ENCODE measurements at regions not wholly inside any gene's neighbourhood (a gene's known extent, or its start where the extent isn't known, plus 50 kb on each side); places are given as distances from the start of the nearest gene placed in this dataset.
A peak's percentile ranks its signal among the peaks of the same experiment; 100 is the strongest.

DNA sequence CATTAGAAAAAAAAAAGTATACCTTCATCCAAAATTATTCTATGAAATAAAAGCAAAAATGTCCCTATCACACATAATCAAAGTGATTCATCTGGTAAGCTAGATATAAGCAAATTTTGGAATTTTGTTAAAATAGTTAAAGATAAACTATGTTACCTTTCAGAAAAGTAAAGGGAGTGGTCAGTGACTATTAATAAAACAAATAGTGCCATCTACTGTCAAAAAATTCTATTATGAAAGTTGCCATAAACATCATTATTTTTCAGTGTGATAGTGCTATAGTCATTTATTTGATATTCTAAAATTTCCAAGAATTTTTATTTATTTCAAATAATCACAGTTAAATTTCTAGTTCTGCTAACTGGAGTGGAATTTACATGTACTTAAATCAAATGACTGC, 803.7 kb downstream of the KCNT2 start:
- peak; percentile 19 for DNase-seq

- DNase-seq: no peak
These were observed 809.2 kb downstream of the KCNT2 start for GRCh38 chr1:195799016-195799415.

DNA sequence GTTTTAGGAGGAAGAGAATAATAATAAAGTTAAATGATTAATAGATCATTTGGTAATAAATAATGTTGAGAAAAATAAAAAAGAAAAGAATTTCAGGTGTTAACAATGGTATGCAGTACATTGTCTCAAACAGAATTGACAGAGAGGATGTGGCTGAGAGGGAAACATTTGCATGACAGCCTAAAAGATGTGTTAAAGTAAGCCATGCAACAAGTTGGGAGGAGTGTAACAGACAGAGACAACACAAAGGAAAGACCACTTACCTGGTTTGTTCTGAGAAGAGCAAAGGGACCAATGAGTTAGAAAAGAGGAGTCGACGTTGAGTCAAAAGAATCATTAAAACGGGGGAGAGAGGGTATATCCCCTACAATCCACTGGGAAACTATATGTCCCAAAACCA, 814.0 kb downstream of the KCNT2 start:
- no peak for DNase-seq

- DNase-seq: no peak
These were observed 816.4 kb downstream of the KCNT2 start for GRCh38 chr1:195791796-195792195.

- DNase-seq: no peak
These were observed 817.6 kb downstream of the KCNT2 start for GRCh38 chr1:195790514-195791168.

DNA sequence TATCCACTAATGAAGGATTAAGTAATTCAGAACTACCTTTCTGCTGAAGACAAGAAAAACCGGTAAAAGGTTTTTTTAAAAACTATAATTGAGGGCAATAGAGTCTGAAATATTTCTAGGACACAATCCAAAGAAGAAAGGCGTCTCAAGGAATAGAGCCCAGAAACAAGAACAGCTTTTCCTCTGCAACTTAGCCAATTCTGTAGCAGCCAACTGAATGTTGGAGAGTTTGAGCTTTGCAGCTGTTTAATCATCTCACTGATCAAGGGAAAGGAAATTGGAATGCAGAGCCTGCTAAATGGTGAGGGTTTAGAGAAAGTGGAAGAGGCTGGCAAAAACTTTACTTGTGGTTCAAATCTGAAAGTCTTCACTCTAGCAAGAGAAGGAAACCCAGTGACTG, 818.9 kb downstream of the KCNT2 start:
- no peak for DNase-seq

GRCh38 chr1:195788721-195789120, 819.5 kb downstream of the KCNT2 start:
- no peak for DNase-seq

DNA sequence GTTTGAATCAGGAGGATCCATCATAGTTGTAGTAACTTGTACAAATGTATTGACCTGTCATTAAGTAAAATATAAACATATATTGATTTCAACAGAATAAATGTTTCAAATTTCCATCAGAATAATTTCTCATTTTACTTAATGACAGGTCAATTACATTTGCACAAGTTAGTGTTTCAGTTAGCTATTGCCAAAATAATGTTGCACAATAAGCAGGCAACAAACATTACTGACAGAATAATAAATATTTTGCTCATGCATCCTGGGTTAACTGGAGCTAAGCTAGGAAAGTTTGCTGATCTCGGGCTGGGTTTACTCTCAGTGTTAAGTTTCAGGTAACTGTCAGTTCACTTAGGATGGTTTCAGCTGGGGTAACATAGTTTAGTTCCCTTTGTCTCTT, 822.4 kb downstream of the KCNT2 start:
- no peak for DNase-seq

GRCh38 chr1:195773931-195774330, 834.3 kb downstream of the KCNT2 start:
- no peak for DNase-seq

DNA sequence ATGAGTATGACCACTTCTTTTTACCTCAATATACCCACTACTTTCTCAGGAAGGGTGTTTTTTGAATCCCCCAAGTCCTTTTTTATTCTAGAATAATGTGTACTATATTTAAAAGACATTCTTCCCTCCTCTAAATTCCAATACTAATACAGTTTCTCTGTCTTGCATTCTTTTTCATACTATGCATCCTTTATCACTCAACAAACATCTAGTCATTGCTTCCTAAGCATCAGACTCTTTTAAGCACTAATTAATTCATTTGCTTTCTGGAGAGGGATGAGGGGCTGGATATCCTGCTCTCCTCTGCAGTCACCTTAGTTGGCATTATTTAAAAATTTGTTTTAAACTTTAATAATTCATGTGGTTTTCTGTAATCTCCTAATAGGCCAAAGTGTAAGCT, 838.8 kb downstream of the KCNT2 start:
- DNase-seq: no peak

GRCh38 chr1:195768936-195769335, 839.3 kb downstream of the KCNT2 start:
- DNase-seq: no peak

DNA sequence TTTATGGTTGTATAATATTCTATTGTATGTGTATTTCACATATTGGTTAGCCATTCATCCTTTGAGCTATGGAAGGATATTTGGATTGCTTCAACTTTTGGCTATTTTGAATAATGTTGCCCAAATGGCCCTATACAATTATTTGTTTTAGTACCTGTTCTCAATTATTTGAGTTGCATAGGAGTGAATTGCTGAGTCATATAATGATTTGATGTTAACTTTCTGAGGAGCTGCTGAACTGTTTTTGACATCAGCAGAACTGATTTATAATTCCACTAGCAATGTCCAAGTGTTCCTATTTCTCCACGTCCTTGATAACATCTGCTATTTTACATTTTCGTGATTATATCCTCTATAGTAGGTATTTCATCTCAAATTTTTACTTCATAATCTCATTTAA, 839.9 kb downstream of the KCNT2 start:
- DNase-seq: no peak

DNA sequence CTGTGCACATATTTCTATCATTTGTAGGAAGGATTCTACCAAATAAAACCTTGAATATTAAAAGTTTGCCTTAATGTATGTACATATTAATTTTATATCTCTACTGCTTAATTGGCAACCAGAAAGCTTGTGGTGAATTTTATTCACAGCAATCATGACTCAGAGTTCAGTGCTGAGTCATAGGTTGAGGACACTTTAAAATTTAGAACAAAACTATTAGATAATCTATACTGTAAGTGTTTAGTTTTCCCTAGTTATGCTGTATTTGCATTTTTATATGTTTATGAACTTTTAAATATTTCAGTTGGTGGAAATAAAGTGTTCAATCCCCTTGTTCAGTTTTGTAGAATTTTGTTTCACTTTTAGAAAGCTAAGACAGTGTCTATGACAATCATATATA, 841.5 kb downstream of the KCNT2 start:
- no peak for DNase-seq

- DNase-seq: no peak
These were observed 843.1 kb downstream of the KCNT2 start for GRCh38 chr1:195765099-195765498.

GRCh38 chr1:195763907-195764374, 844.3 kb downstream of the KCNT2 start:
- DNase-seq: no peak

DNA sequence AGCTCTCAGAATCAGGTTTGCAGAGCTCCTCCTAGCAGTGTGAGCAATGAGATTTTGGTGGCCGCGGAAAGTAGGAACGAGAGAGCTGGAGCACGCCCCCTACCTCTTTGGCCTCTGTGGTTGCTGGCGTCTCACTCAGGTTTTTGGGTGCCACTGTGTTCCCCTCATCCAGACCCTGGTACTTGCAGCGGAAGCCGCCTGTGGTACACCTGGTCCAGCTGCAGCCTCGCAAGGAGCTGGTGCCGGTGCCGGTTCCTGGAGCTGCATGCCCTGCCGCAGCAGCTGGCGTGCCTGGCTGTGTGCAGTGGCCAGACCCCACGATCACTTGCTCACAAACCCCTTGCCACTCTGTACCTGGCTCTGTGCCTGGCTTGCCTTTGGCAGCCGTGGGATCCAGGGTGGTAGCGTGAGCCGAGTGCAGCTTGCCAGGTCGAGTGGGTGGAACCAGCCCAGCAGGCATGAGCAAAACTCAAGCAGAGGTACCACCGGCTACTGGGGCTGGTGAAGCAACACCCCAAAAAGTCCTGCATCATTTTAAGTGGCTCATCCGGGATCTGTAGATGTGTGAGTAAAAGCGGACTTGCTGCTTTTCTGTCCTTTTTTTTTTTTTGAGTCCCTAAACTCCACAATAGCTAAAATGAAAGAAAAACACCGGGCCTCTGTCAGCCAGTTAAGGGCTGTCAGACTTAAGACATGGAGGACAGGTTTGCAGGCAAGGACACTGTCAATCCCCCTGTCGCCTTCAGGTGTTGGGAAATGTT, 844.9 kb downstream of the KCNT2 start:
- DNase-seq: no peak

DNA sequence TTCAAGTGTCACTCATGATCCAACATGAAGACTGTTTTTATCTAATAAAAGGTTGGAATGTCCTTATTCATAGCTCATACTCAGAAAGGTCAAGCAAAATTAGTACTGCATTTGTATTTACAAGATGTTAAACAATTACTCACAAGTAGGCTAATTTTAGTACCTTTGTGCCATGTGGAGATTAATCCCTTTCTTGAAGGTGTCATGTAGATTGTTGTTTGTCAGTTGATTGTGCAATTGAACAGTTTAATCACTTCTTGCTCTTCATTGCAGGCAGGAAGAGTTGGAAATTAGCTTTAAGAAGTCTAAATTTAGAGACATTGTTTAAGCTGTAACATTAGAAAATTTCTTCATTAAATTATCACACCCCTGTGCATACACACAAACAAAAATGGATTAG, 847.1 kb downstream of the KCNT2 start:
- no peak for DNase-seq

DNA sequence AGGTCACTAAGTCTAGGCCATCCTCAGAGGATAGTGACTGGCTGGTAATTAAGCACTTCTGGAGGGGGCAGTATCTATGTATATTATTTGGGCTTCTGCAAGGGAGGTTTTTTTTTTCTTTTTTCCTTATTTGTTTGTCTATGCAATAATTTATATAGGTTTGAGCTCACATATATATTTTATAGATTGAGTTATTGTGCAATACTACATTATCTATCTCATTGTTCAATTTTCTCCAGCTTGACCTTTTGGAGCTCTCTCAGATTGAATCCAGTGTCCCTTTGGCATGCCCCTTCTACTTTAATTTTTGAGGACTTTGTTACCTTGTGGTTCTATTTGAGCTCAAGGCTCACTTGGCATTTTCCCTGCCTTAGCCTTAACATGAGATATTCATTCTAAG, 852.1 kb downstream of the KCNT2 start:
- no peak for DNase-seq

DNA sequence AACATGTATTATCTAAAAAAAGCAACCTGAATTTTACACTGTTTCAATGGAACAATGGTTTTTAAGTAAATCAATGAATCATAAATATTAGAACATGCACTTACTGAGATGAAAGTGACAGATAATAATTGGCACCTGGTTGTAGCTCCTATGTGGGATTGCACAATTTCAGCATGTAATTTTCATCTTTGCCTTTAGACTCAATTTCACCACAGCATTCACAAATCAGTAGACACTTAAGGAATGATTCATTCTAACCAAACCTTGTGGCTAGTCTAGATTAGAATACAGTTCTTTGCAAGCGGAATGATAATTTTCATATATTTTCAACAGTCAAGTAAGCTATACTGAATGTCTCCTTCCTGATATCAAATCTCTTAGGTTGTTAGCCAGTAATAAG, 853.4 kb downstream of the KCNT2 start:
- no peak for DNase-seq

DNA sequence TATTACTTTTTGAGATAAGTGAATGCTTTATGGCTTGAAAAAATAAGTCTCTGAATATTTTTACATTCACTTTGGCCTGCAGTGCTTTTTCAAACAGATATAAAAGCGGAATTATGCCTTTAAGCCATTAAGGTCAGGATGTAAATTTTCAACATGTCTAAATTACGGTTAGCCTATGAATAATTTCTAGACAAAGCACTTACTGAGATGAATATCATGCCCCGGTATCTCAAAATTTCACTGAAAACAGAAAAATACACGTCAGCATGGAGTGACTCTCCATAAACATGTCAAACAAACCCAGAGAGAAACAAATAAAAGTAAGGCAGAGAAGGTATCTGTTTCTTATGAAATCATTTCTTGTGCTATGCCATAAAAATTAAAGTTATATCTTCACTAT, 853.9 kb downstream of the KCNT2 start:
- no peak for DNase-seq

GRCh38 chr1:195748969-195749368, 859.3 kb downstream of the KCNT2 start:
- no peak for DNase-seq

DNA sequence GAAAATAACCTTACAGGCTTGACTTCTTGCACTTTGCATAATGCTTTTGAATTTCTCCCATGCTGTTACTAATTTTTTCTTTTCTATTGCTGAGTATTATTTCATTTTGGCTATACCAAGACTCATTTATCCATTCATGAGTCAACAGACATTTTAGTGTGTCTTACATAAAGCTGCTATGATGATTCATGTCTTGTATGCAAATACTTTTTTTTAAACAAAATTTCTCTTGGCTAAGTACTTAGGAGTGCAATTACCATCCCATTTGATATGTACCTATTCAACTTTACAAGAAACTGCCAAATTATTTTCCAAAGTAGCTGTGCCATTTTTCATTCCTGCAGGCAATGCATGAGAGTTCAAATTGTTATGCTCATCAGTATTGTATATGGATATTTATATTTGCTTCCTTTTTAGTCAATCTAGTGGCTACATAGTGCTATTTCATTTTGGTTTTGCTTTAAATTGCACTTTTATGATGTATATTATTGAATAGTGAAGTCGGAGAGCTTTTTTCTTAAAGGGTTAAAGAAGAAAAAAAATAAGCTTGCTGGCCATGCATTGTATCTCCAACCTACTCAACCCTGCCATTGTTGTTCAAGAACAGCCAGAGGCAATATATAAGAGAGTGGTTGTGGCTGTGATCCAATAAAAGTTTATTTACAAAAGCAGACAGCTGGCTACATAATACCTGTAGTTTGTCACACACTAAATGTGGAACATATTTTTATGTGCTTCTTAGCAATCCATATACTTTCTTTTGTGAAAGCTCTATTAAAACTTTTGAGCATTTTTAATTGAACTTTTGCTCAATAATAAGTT, 862.8 kb downstream of the KCNT2 start:
- DNase-seq: peak; percentile 10

- DNase-seq: no peak
These were observed 864.0 kb downstream of the KCNT2 start for GRCh38 chr1:195744256-195744655.

DNA sequence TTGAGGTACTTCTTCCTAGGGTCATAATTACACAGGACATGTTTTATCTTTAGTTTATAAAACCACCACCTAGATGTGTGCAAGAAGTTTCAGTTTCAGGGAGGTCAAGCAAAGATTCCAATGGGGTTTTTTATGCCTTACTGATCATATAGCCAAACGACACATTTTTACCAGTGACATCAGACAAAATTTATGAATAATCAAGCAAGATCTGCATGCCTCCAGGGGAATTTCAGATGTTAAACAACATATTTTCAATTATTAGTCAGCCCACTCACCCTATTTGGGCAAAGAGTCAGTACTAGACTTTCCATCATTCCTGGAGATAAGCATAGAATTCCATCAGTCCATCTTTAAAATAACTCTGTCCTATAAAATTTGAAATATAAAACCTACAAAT, 867.4 kb downstream of the KCNT2 start:
- DNase-seq: no peak

Measured in NCI-H2171 treated with DMSO at 0.1 percent for 48 hours (cell line).